Left renal cortex interstitium (tissue), 4 donors: ENCODE measurements at regions not wholly inside any gene's neighbourhood (a gene's known extent, or its start where the extent isn't known, plus 50 kb on each side); places are given as distances from the start of the nearest gene placed in this dataset.

Experiments used
- DNase-seq, 4 donors: peaks; one replicate each; pipeline ENCODE4 v3.0.0-alpha.2; 2013; ENCODE audit warnings: low read depth in 4 of 4, low spot score in 2 of 4, missing footprints in 1 of 4

GRCh38 chr13:99829161-99829560 lies 142.4 kb downstream of the ZIC5 start:
- no peak for DNase-seq

- DNase-seq, result no peak
Observed at GRCh38 chr13:99828735-99829134, 142.8 kb downstream of the ZIC5 start.

- no peak for DNase-seq
Observed at GRCh38 chr13:99828123-99828522, 143.4 kb downstream of the ZIC5 start.

GRCh38 chr13:99827011-99827772 lies 144.4 kb downstream of the ZIC5 start:
- no peak for DNase-seq

- DNase-seq, result no peak
Observed at GRCh38 chr13:99823961-99824360, 147.6 kb downstream of the ZIC5 start.

- no peak for DNase-seq
Observed at GRCh38 chr13:99822820-99823219, 148.7 kb downstream of the ZIC5 start.

- no peak for DNase-seq
Observed at GRCh38 chr13:99821741-99822140, 149.8 kb downstream of the ZIC5 start.

GRCh38 chr13:99819967-99820366 lies 151.6 kb downstream of the ZIC5 start:
- DNase-seq, result no peak

- no peak for DNase-seq
Observed at GRCh38 chr13:99816321-99816720, 155.2 kb downstream of the ZIC5 start.

- no peak for DNase-seq
Observed at GRCh38 chr13:99813336-99814095, 158.1 kb downstream of the ZIC5 start.

- peak in 1 of 4 donors; percentile 2 for DNase-seq
Observed at GRCh38 chr13:99812625-99813024, 158.9 kb downstream of the ZIC5 start.

GRCh38 chr13:99811067-99811700 lies 160.4 kb downstream of the ZIC5 start:
- DNase-seq, result no peak

GRCh38 chr13:99809926-99810325 lies 161.6 kb downstream of the ZIC5 start:
- DNase-seq, result no peak

- no peak for DNase-seq
Observed at GRCh38 chr13:99809496-99809895, 162.1 kb downstream of the ZIC5 start.

GRCh38 chr13:99808786-99809185 lies 162.8 kb downstream of the ZIC5 start:
- DNase-seq, result no peak

GRCh38 chr13:99806671-99807070 lies 164.9 kb downstream of the ZIC5 start:
- DNase-seq, result no peak

GRCh38 chr13:99805361-99805760 lies 166.2 kb downstream of the ZIC5 start:
- DNase-seq, result peak in 1 of 4 donors; percentile 3

GRCh38 chr13:99803141-99803540 lies 168.4 kb downstream of the ZIC5 start:
- DNase-seq, result no peak

- no peak for DNase-seq
Observed at GRCh38 chr13:99802416-99802815, 169.2 kb downstream of the ZIC5 start.

- DNase-seq, result no peak
Observed at GRCh38 chr13:99800951-99801350, 170.6 kb downstream of the ZIC5 start.

GRCh38 chr13:99800011-99800410 lies 171.6 kb downstream of the ZIC5 start:
- DNase-seq, result no peak

GRCh38 chr13:99798756-99799155 lies 172.8 kb downstream of the ZIC5 start:
- no peak for DNase-seq
